Ishikawa (cell line): ENCODE measurements at regions not wholly inside any gene's neighbourhood (a gene's known extent, or its start where the extent isn't known, plus 50 kb on each side); places are given as distances from the start of the nearest gene placed in this dataset.

ENCODE experiments used
- CEBPB ChIP-seq: IDR thresholded peaks from 2 replicates; pipeline ENCODE4 v1.6.1; 2012
- CREB1 ChIP-seq: IDR thresholded peaks from 2 replicates; pipeline ENCODE4 v1.6.1; 2012; ENCODE audit warnings: low read depth
- EGR1 ChIP-seq: IDR thresholded peaks from 2 replicates; pipeline ENCODE4 v1.6.1; 2012
- EP300 ChIP-seq: IDR thresholded peaks from 2 replicates; pipeline ENCODE4 v1.6.1; 2012; ENCODE audit warnings: borderline replicate concordance
- FOXM1 ChIP-seq: IDR thresholded peaks from 2 replicates; pipeline ENCODE4 v1.6.1; 2012; ENCODE audit warnings: low read depth, borderline replicate concordance
- NFIC ChIP-seq: IDR thresholded peaks from 2 replicates; pipeline ENCODE4 v1.6.1; 2012
- RAD21 ChIP-seq: IDR thresholded peaks from 2 replicates; pipeline ENCODE4 v1.6.1; 2012; ENCODE audit warnings: low read depth
- TAF1 ChIP-seq: IDR thresholded peaks from 2 replicates; pipeline ENCODE4 v1.6.1; 2012; ENCODE audit warnings: low read depth, mild to moderate bottlenecking
- TCF12 ChIP-seq: IDR thresholded peaks from 2 replicates; pipeline ENCODE4 v1.6.1; 2012; ENCODE audit warnings: low read depth
- TEAD4 ChIP-seq: IDR thresholded peaks from 2 replicates; pipeline ENCODE4 v1.6.1; 2012
- YY1 ChIP-seq: IDR thresholded peaks from 2 replicates; pipeline ENCODE4 v1.6.1; 2012; ENCODE audit warnings: low read depth
- ZBTB7A ChIP-seq: IDR thresholded peaks from 2 replicates; pipeline ENCODE4 v1.6.1; 2012; ENCODE audit warnings: low read depth
- TF ChIP-seq, protein P1 (sequence below): IDR thresholded peaks from 2 replicates; pipeline ENCODE4 v1.6.1; 2012; ENCODE audit warnings: low read depth, mild to moderate bottlenecking
- TF ChIP-seq, protein P2 (sequence below): IDR thresholded peaks from 2 replicates; pipeline ENCODE4 v1.6.1; 2012
- TF ChIP-seq, protein P3 (sequence below): IDR thresholded peaks from 2 replicates; pipeline ENCODE4 v1.6.1; 2012

DNA sequence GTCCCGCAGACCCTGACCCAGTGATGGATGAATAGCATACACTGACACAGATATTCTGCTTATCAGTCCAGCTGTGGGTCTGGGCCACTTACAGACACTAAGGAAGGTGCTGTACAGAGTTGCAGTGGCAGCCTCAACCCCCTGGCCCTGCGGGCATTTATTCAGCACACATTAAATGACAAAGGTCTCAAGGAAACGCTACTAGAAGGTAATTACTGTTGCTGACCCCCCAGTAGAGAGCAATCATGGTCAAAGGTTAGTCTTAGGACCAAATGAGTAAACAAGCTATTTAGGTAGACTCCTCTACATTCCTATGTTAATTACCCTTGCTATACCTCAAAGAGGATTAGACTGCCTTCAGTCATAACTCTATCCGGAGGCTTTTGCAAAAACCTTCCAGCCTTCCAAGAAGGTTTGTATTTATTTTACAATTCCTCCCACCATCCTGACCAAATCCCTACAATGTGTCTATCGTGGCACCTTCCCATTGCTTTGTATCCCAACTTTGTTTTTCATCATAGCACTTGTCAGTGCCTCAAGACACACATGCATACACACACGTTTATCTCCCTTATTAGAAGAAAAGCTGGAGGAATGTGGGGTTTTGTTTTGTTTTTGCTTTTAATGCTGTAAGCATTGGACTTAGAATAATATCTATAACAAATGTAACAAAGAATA lies 227.9 kb downstream of the PYDC2 start:
- TF ChIP-seq CREB1, result no peak
- TF ChIP-seq EGR1, result no peak
- no peak for TF ChIP-seq EP300
- TF ChIP-seq TEAD4, result no peak
- no peak for TF ChIP-seq ZBTB7A
- TF ChIP-seq RAD21, result no peak
- no peak for TF ChIP-seq YY1
- no peak for TF ChIP-seq TCF12
- TF ChIP-seq, protein P1, sequence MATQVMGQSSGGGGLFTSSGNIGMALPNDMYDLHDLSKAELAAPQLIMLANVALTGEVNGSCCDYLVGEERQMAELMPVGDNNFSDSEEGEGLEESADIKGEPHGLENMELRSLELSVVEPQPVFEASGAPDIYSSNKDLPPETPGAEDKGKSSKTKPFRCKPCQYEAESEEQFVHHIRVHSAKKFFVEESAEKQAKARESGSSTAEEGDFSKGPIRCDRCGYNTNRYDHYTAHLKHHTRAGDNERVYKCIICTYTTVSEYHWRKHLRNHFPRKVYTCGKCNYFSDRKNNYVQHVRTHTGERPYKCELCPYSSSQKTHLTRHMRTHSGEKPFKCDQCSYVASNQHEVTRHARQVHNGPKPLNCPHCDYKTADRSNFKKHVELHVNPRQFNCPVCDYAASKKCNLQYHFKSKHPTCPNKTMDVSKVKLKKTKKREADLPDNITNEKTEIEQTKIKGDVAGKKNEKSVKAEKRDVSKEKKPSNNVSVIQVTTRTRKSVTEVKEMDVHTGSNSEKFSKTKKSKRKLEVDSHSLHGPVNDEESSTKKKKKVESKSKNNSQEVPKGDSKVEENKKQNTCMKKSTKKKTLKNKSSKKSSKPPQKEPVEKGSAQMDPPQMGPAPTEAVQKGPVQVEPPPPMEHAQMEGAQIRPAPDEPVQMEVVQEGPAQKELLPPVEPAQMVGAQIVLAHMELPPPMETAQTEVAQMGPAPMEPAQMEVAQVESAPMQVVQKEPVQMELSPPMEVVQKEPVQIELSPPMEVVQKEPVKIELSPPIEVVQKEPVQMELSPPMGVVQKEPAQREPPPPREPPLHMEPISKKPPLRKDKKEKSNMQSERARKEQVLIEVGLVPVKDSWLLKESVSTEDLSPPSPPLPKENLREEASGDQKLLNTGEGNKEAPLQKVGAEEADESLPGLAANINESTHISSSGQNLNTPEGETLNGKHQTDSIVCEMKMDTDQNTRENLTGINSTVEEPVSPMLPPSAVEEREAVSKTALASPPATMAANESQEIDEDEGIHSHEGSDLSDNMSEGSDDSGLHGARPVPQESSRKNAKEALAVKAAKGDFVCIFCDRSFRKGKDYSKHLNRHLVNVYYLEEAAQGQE, result no peak
- no peak for TF ChIP-seq TAF1
- TF ChIP-seq NFIC, result no peak
- no peak for TF ChIP-seq CEBPB
- no peak for TF ChIP-seq FOXM1
- TF ChIP-seq, protein P2, sequence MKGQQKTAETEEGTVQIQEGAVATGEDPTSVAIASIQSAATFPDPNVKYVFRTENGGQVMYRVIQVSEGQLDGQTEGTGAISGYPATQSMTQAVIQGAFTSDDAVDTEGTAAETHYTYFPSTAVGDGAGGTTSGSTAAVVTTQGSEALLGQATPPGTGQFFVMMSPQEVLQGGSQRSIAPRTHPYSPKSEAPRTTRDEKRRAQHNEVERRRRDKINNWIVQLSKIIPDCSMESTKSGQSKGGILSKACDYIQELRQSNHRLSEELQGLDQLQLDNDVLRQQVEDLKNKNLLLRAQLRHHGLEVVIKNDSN, result no peak

DNA sequence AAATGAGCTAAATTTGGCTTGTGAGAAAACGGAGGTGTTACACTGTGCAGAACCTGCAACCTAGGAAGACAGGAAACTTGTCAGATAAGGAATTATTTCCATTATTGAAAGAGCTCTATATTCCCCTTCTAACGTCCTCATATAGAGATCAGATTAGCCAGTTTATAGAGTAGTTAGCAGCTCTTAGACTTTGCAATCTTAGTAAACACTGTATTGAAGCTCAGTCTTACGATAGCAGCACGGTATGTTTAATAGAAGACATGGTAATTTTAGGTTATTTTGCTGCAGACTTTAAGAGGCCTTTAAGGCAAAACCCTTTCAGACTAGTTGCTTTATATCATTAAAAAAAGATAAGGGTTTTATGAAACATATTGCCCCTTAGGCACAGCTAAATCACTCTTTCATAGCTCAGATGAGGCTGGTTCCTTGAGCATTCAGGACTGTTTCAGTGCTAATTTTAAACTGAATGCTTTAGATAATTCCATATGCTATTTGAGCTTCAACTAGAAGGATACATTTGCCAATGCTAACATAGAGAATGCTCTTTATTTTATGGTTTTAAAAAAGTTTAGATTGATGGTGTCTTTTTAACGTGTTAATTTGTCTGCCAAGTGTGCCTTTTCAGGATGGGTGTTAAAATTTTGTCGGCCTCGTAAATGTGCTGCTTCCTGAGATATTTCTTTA lies 234.3 kb downstream of the PYDC2 start:
- TF ChIP-seq, protein P1, result no peak
- TF ChIP-seq TAF1 (no peak), EP300 (no peak), TCF12 (no peak), EGR1 (no peak), CREB1 (no peak), CEBPB (no peak), TEAD4 (no peak)
- TF ChIP-seq, protein P2, result no peak

DNA sequence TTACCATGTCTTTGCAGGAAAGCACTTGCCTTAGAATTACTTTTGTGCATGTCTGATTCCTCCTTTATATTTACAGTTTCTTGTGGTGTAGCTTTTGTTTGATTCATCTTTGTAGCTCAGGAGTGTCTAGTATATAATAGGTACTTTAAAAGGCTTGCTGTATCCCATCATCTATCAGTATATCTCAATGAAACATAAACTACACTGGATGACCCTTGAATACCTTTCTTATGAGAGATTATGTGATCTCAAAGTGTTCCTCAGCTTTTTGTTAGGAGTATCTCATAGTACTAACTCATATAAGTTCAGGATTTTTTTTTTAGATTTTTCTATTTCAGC lies 234.8 kb downstream of the PYDC2 start:
- TF ChIP-seq, protein P3, sequence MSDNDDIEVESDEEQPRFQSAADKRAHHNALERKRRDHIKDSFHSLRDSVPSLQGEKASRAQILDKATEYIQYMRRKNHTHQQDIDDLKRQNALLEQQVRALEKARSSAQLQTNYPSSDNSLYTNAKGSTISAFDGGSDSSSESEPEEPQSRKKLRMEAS, result no peak
- TF ChIP-seq TCF12 (no peak), TEAD4 (no peak), RAD21 (no peak), FOXM1 (no peak), NFIC (no peak), TAF1 (no peak), YY1 (no peak), EGR1 (no peak)
- TF ChIP-seq, protein P1, result no peak

DNA sequence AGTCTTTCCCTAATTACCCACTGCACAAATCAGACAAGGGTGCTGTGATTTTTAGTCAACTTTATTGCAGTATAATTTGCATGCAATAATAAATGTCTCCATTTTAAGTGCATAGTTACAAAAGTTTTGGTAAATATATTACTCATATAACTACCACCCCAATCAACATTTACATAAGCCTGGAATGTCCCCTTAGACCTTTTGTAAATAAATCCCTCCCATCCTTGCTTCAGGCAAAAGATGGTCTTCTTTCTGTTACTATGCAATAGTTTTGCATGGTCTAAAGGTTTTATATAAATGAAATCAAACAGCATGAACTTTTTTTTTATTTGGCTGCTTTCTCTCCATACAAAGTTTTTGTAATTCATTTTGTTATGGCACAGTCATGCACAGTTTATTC lies 235.4 kb downstream of the PYDC2 start:
- TF ChIP-seq ZBTB7A, result no peak
- no peak for TF ChIP-seq CEBPB
- no peak for TF ChIP-seq RAD21
- no peak for TF ChIP-seq CREB1
- TF ChIP-seq YY1, result no peak
- TF ChIP-seq TEAD4, result no peak
- no peak for TF ChIP-seq FOXM1
- no peak for TF ChIP-seq TAF1
- TF ChIP-seq NFIC, result no peak
- TF ChIP-seq, protein P3, result no peak
- TF ChIP-seq, protein P1, result no peak
- TF ChIP-seq EGR1, result no peak
- TF ChIP-seq, protein P2, result no peak
